ENCODE measurements at regions not wholly inside any gene's neighbourhood (a gene's known extent, or its start where the extent isn't known, plus 50 kb on each side); places are given as distances from the start of the nearest gene placed in this dataset.
A peak's percentile ranks its signal among the peaks of the same experiment; 100 is the strongest.
"Not testable (repeated sequence)": the region's sequence is repeated elsewhere in the genome, so short reads cannot be mapped to it uniquely, and the experiment has no call there.

DNA sequence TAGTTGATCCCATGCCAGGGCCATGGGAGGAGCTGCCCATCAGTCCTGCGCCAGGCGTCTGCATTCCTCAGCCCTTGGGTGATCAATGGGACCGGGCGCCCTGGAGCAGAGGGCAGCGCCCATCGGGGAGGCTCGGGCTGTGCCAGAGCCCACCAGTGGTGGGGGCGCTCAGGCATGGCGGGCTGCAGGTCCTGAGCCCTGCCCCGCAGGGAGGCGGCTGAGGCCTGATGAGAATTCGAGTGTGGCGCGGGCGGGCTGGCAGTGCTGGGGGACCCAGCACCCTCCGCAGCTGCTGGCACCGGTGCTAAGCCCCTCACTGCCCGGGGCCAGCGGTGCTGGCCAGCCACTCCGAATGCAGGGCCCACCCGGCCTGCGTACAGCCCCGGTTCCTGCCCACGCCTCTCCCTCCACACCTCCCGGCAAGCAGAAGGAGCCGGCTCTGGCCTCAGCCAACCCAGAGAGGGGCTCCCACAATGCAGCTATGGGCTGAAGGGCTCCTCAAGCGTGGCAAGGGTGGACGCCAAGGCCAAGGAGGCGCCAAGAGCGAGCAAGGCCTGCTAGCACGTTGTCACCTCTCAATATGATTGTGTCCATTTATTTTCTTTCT lies 238.1 kb upstream of the OLFM3 start:
- Histone ChIP-seq H3K9me3 (ENCODE audit: insufficient read depth, low read length, severe bottlenecking) (no peaks in the 10 kb centered on the region), H3K9ac (ENCODE audit: low read depth, low read length) (no peak overlapping the region), H4K20me1 (ENCODE audit: insufficient read depth, low read length) (no peaks in the 10 kb centered on the region), H3K27me3 (ENCODE audit: insufficient read depth, low read length, poor library complexity) (no peaks in the 10 kb centered on the region), H3K36me3 (ENCODE audit: insufficient read depth, low read length) (no peaks in the 10 kb centered on the region), H3K4me2 (ENCODE audit: insufficient read depth, low read length) (no peak overlapping the region), H3K4me1 (ENCODE audit: insufficient read depth, low read length) (peaks cover 7% of the 10 kb centered on the region), H3K79me2 (ENCODE audit: insufficient read depth, low read length) (no peaks in the 10 kb centered on the region), H3K4me3 (ENCODE audit: low read depth in 1 of 2, low read length in 2 of 2) (no peak overlapping the region), H3K27ac (ENCODE audit: low read length) (no peak overlapping the region), H2AFZ (ENCODE audit: low read depth, low read length) (no peak overlapping the region)
- ATAC-seq (ENCODE audit: insufficient read depth, low read depth) (no peak), DNase-seq (no peak)
- TF ChIP-seq EZH2 (IDR thresholded peaks at IDR 0.05; ENCODE audit: borderline replicate concordance, low read depth, low read length, severe bottlenecking) (no peak), CTCF (IDR thresholded peaks at IDR 0.05; ENCODE audit: borderline replicate concordance, extremely low read depth, low read length, poor library complexity, severe bottlenecking) (no peak)

DNA sequence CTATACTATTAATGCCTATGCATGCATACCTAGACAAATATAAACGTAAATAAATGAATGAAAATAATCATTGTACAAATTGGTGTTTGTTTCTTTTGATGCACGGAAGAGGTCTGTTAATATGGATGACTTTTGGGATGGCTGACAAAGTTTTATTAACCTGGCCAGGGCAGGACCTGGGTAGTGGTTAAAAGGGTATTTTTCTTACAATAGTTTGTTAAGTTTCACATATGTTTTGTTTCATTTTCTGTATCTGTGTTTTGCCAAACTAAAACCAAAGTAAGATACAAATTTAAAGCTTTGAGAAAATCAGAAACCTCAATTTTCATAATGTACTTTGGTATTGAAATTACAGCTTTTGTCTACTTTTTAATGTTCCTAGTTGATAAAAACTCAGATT lies 222.7 kb upstream of the OLFM3 start:
- no peak overlapping the region for H3K9ac ChIP-seq (ENCODE audit: low read depth, low read length)
- ATAC-seq (ENCODE audit: insufficient read depth, low read depth) (no peak), DNase-seq (no peak)
- no peaks in the 10 kb centered on the region for H3K79me2 ChIP-seq (ENCODE audit: insufficient read depth, low read length)
- H3K36me3 ChIP-seq (ENCODE audit: insufficient read depth, low read length): no peaks in the 10 kb centered on the region
- no peak overlapping the region for H3K4me3 ChIP-seq (ENCODE audit: low read depth in 1 of 2, low read length in 2 of 2)
- H3K27ac ChIP-seq (ENCODE audit: low read length): no peak overlapping the region
- no peaks in the 10 kb centered on the region for H3K4me1 ChIP-seq (ENCODE audit: insufficient read depth, low read length)
- peaks cover 5% of the 10 kb centered on the region for H3K9me3 ChIP-seq (ENCODE audit: insufficient read depth, low read length, severe bottlenecking)
- no peak overlapping the region for H2AFZ ChIP-seq (ENCODE audit: low read depth, low read length)
- no peaks in the 10 kb centered on the region for H3K27me3 ChIP-seq (ENCODE audit: insufficient read depth, low read length, poor library complexity)
- H4K20me1 ChIP-seq (ENCODE audit: insufficient read depth, low read length): no peaks in the 10 kb centered on the region
- no peak for TF ChIP-seq CTCF (IDR thresholded peaks at IDR 0.05; ENCODE audit: borderline replicate concordance, extremely low read depth, low read length, poor library complexity, severe bottlenecking)
- no peak for TF ChIP-seq EZH2 (IDR thresholded peaks at IDR 0.05; ENCODE audit: borderline replicate concordance, low read depth, low read length, severe bottlenecking)
- no peak overlapping the region for H3K4me2 ChIP-seq (ENCODE audit: insufficient read depth, low read length)

DNA sequence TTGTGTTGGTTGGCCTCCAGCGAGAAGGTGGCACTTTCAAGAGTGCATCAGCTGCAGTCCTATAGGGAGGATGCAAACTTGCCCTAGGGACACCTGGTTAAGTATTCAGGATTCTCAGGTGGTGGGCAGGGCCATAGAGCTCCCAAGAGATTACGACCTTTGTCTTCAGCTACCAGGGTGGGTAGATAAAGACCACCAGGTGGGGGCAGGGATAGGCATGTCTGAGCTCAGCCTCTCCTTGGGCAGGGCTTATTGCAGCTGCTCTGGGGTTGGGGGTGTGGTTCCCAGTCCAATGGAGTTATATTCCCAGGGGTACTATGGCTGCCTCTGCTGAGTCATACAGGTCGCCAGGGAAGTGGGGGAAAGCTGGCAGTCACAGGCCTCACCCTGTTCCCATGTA lies 214.2 kb upstream of the OLFM3 start:
- ATAC-seq (ENCODE audit: insufficient read depth, low read depth); DNase-seq; H4K20me1 ChIP-seq (ENCODE audit: insufficient read depth, low read length); H3K27ac ChIP-seq (ENCODE audit: low read length); H3K9me3 ChIP-seq (ENCODE audit: insufficient read depth, low read length, severe bottlenecking); H2AFZ ChIP-seq (ENCODE audit: low read depth, low read length); H3K4me2 ChIP-seq (ENCODE audit: insufficient read depth, low read length); H3K79me2 ChIP-seq (ENCODE audit: insufficient read depth, low read length); H3K36me3 ChIP-seq (ENCODE audit: insufficient read depth, low read length); H3K9ac ChIP-seq (ENCODE audit: low read depth, low read length); H3K4me3 ChIP-seq (ENCODE audit: low read depth in 1 of 2, low read length in 2 of 2); H3K27me3 ChIP-seq (ENCODE audit: insufficient read depth, low read length, poor library complexity); H3K4me1 ChIP-seq (ENCODE audit: insufficient read depth, low read length): not testable (repeated sequence)

GRCh38 chr1:102191723-102192122 lies 195.0 kb upstream of the OLFM3 start:
- TF ChIP-seq CTCF (IDR thresholded peaks at IDR 0.05; ENCODE audit: borderline replicate concordance, extremely low read depth, low read length, poor library complexity, severe bottlenecking) (peak; percentile 70), EZH2 (IDR thresholded peaks at IDR 0.05; ENCODE audit: borderline replicate concordance, low read depth, low read length, severe bottlenecking) (no peak)
- no peak overlapping the region for H3K27ac ChIP-seq (ENCODE audit: low read length)
- no peaks in the 10 kb centered on the region for H3K9me3 ChIP-seq (ENCODE audit: insufficient read depth, low read length, severe bottlenecking)
- H3K36me3 ChIP-seq (ENCODE audit: insufficient read depth, low read length): no peaks in the 10 kb centered on the region
- no peaks in the 10 kb centered on the region for H3K4me1 ChIP-seq (ENCODE audit: insufficient read depth, low read length)
- H3K9ac ChIP-seq (ENCODE audit: low read depth, low read length): no peak overlapping the region
- H3K27me3 ChIP-seq (ENCODE audit: insufficient read depth, low read length, poor library complexity): no peaks in the 10 kb centered on the region
- H4K20me1 ChIP-seq (ENCODE audit: insufficient read depth, low read length): no peaks in the 10 kb centered on the region
- DNase-seq (peak; percentile 36), ATAC-seq (ENCODE audit: insufficient read depth, low read depth) (peak; percentile 87)
- H3K4me2 ChIP-seq (ENCODE audit: insufficient read depth, low read length): no peak overlapping the region
- no peaks in the 10 kb centered on the region for H3K79me2 ChIP-seq (ENCODE audit: insufficient read depth, low read length)
- H2AFZ ChIP-seq (ENCODE audit: low read depth, low read length): no peak overlapping the region
- no peak overlapping the region for H3K4me3 ChIP-seq (ENCODE audit: low read depth in 1 of 2, low read length in 2 of 2)

All from DND-41 (cell line).